ENCODE measurements at regions not wholly inside any gene's neighbourhood (a gene's known extent, or its start where the extent isn't known, plus 50 kb on each side); places are given as distances from the start of the nearest gene placed in this dataset.

GRCh38 chr18:51621113-51621863 is 423.8 kb upstream of the MEX3C start:
- TF ChIP-seq SIN3A (IDR thresholded peaks at IDR 0.05; ENCODE audit: borderline replicate concordance, insufficient read depth, low read length) (no peak), POLR2AphosphoS5 (IDR thresholded peaks at IDR 0.05; ENCODE audit: low read depth, low read length) (no peak), TAF1 (IDR thresholded peaks at IDR 0.05; ENCODE audit: borderline replicate concordance, insufficient read depth, low read length) (no peak), REST (IDR thresholded peaks at IDR 0.05; ENCODE audit: insufficient read depth in 1 of 2, low read depth in 2 of 2, low read length in 2 of 2) (no peak)

All from PFSK-1 (cell line).